Testis (tissue), 2 donors: ENCODE measurements at regions not wholly inside any gene's neighbourhood (a gene's known extent, or its start where the extent isn't known, plus 50 kb on each side); places are given as distances from the start of the nearest gene placed in this dataset.

Source experiments
- DNase-seq: peaks from one replicate; pipeline ENCODE4 v3.0.0-alpha.2; 2019
- H3K27ac ChIP-seq, 2 donors: fragments of 200-600 bp; sonication (generic); one replicate each; pipeline ENCODE4 v1.5.1; 2019
- H3K27me3 ChIP-seq: fragments of 200-600 bp; sonication (generic); one replicate; pipeline ENCODE4 v1.5.1; 2019
- H3K36me3 ChIP-seq: fragments of 200-600 bp; sonication (generic); one replicate; pipeline ENCODE4 v1.5.1; 2017; ENCODE audit warnings: low read depth; ENCODE audit errors: missing control alignments
- H3K4me1 ChIP-seq: fragments of 200-600 bp; sonication (generic); one replicate; pipeline ENCODE4 v1.5.1; 2019
- H3K4me3 ChIP-seq, 2 donors: fragments of 200-600 bp; sonication (generic); one replicate each; pipeline ENCODE4 v1.5.1; 2017 to 2019
- H3K9me3 ChIP-seq: fragments of 200-600 bp; sonication (generic); one replicate; pipeline ENCODE4 v1.5.1; 2017
- CTCF ChIP-seq, 3 experiments: fragments of 450-650 bp in 2 of 3; fragments of 200-600 bp in 1 of 3; sonication (generic) in 1 of 3; IDR thresholded peaks; one replicate each; pipeline ENCODE4 v1.5.1; 2016 to 2019; ENCODE audit warnings: antibody characterized with exemption in 3 of 3, mild to moderate bottlenecking in 2 of 3, moderate library complexity in 1 of 3
- POLR2A ChIP-seq: fragments of 450-650 bp; IDR thresholded peaks from one replicate; pipeline ENCODE4 v1.6.1; 2017; ENCODE audit warnings: antibody characterized with exemption, mild to moderate bottlenecking, moderate library complexity
- WGBS, 2 donors: methylation state at CpG; one replicate each; pipeline ENCODE4 v1.1.5; 2018; 5-methylcytosine and 5-hydroxymethylcytosine counted together
- intact Hi-C: fragments of 100-400 bp; cut with DNase I; formaldehyde crosslinking; loops from one replicate; pipeline ENCODE4 v1.15.1; 2023; ENCODE audit warnings: low total_unique reads

- Histone ChIP-seq H3K36me3 (no peaks in the 10 kb centered on the region), H3K4me3 (no peak overlapping the region), H3K4me1 (no peaks in the 10 kb centered on the region), H3K9me3 (no peaks in the 10 kb centered on the region), H3K27me3 (no peaks in the 10 kb centered on the region), H3K27ac (no peak overlapping the region)
- no peak for DNase-seq
- 69 to 79% methylated on average over 11 of the region's 11 CpGs for WGBS, 2 donors
- intact Hi-C loops, result no loop called here
- TF ChIP-seq POLR2A (no peak), CTCF (IDR thresholded peaks at IDR 0.05) (no peak)
These were observed 219.2 kb upstream of the ZFP64 start for GRCh38 chr20:52410731-52411234.

GRCh38 chr20:52410182-52410647 lies 218.6 kb upstream of the ZFP64 start:
- WGBS, 2 donors, result 47 to 67% methylated on average over 11 of the region's 11 CpGs
- TF ChIP-seq CTCF (IDR thresholded peaks at IDR 0.05) (no peak), POLR2A (no peak)
- Histone ChIP-seq H3K4me1 (no peaks in the 10 kb centered on the region), H3K36me3 (no peaks in the 10 kb centered on the region), H3K4me3 (no peak overlapping the region), H3K27ac (no peak overlapping the region), H3K27me3 (no peaks in the 10 kb centered on the region), H3K9me3 (no peaks in the 10 kb centered on the region)
- no peak for DNase-seq
- intact Hi-C loops, result no loop called here

GRCh38 chr20:52405986-52406385 lies 214.4 kb upstream of the ZFP64 start:
- Histone ChIP-seq H3K4me3 (no peak overlapping the region), H3K27me3 (no peaks in the 10 kb centered on the region), H3K4me1 (no peaks in the 10 kb centered on the region), H3K36me3 (no peaks in the 10 kb centered on the region), H3K27ac (no peak overlapping the region), H3K9me3 (no peaks in the 10 kb centered on the region)
- 97 to 98% methylated on average over 2 of the region's 2 CpGs for WGBS, 2 donors
- intact Hi-C loops, result no loop called here
- no peak for DNase-seq
- TF ChIP-seq POLR2A, result no peak
- no peak for TF ChIP-seq CTCF (IDR thresholded peaks at IDR 0.05)

GRCh38 chr20:52405417-52405816 lies 213.8 kb upstream of the ZFP64 start:
- no peak for DNase-seq
- Histone ChIP-seq H3K4me1 (no peaks in the 10 kb centered on the region), H3K4me3 (no peak overlapping the region), H3K27me3 (no peaks in the 10 kb centered on the region), H3K9me3 (no peaks in the 10 kb centered on the region), H3K27ac (no peak overlapping the region), H3K36me3 (no peaks in the 10 kb centered on the region)
- 65 to 83% methylated on average over 1 of the region's 1 CpG for WGBS, 2 donors
- intact Hi-C loops, result no loop called here
- no peak for TF ChIP-seq CTCF (IDR thresholded peaks at IDR 0.05)
- no peak for TF ChIP-seq POLR2A

DNA sequence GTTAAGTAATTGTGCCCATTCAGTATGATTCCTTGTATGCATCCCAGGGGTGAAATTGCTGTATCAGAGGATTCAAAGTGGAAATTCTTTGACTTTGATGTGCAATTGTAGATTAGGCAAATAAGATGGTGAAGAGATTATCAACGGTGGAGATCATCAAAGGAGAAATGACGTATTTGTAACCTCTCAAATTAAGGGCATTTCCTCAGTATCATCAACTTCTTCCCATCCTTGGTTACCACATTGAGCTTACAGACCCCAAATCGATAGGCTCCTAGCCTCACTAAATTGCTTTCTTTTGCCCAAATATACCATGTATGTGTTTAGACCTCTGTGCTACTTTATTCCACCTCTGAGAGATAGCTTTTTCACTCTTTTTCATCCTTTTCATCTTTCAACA lies 213.1 kb upstream of the ZFP64 start:
- H3K9me3 ChIP-seq, result no peaks in the 10 kb centered on the region
- no peaks in the 10 kb centered on the region for H3K27me3 ChIP-seq
- H3K27ac ChIP-seq, result no peak overlapping the region
- intact Hi-C loops, result no loop called here
- H3K4me3 ChIP-seq, result no peak overlapping the region
- H3K4me1 ChIP-seq, result no peaks in the 10 kb centered on the region
- 73 to 75% methylated on average over 3 of the region's 3 CpGs for WGBS, 2 donors
- no peak for TF ChIP-seq POLR2A
- no peak for TF ChIP-seq CTCF (IDR thresholded peaks at IDR 0.05)
- no peak for DNase-seq
- H3K36me3 ChIP-seq, result no peaks in the 10 kb centered on the region
